Prostate gland (tissue), 2 donors: ENCODE measurements at regions not wholly inside any gene's neighbourhood (a gene's known extent, or its start where the extent isn't known, plus 50 kb on each side); places are given as distances from the start of the nearest gene placed in this dataset.

Source experiments
- DNase-seq: peaks from one replicate; pipeline ENCODE4 v3.0.0-alpha.2; 2019; ENCODE audit warnings: low spot score
- H3K27ac ChIP-seq, 2 donors: fragments of 200-600 bp; sonication (generic); 2 replicates each; pipeline ENCODE4 v1.5.1; 2017 to 2019
- H3K27me3 ChIP-seq: fragments of 200-600 bp; sonication (generic); replicated peaks from 2 replicates; pipeline ENCODE4 v1.5.1; 2019; ENCODE audit not compliant: insufficient read depth
- H3K36me3 ChIP-seq, 2 donors: fragments of 200-600 bp; sonication (generic); 1 replicate in 1 of 2; 2 replicates in 1 of 2; pipeline versions ENCODE4 v1.5.1 to v1.8.1; 2017 to 2019
- H3K4me1 ChIP-seq: fragments of 200-600 bp; sonication (generic); replicated peaks from 2 replicates; pipeline ENCODE4 v1.5.1; 2019
- H3K4me3 ChIP-seq, 2 donors: fragments of 200-600 bp; sonication (generic); 2 replicates each; pipeline ENCODE4 v1.5.1; 2017 to 2019
- H3K9me3 ChIP-seq: fragments of 200-600 bp; sonication (generic); 2 replicates; pipeline ENCODE4 v1.5.1; 2017
- CTCF ChIP-seq, 4 experiments: fragments of 200-600 bp in 2 of 4; fragments of 450-650 bp in 2 of 4; sonication (generic) in 2 of 4; IDR thresholded peaks; 1 replicate in 3 of 4; 2 replicates in 1 of 4; pipeline ENCODE4 v1.5.1; 2016 to 2019; ENCODE audit warnings: antibody characterized with exemption in 4 of 4, mild to moderate bottlenecking in 2 of 4, moderate library complexity in 2 of 4
- POLR2A ChIP-seq: fragments of 450-650 bp; IDR thresholded peaks from one replicate; pipeline ENCODE4 v1.6.1; 2016; ENCODE audit warnings: antibody characterized with exemption, mild to moderate bottlenecking
- POLR2AphosphoS5 ChIP-seq: sonication (generic); formaldehyde crosslinking; IDR thresholded peaks from one replicate; pipeline ENCODE4 v1.6.1; 2017; ENCODE audit warnings: antibody characterized with exemption
- WGBS: methylation state at CpG from one replicate; pipeline ENCODE4 v1.1.5; 2018; 5-methylcytosine and 5-hydroxymethylcytosine counted together
- intact Hi-C: fragments of 100-400 bp; cut with DNase I; formaldehyde crosslinking; loops from one replicate; pipeline ENCODE4 v1.14.2; 2022

GRCh38 chr2:160561551-160562295 is 68.1 kb upstream of the RBMS1 start:
- intact Hi-C loops = no loop called here
- DNase-seq = no peak
- H3K27ac ChIP-seq = no peak overlapping the region
- TF ChIP-seq POLR2AphosphoS5 (no peak), POLR2A (no peak), CTCF (IDR thresholded peaks at IDR 0.05) (no peak)
- no peaks in the 10 kb centered on the region for H3K9me3 ChIP-seq
- H3K4me3 ChIP-seq = no peak overlapping the region
- no peaks in the 10 kb centered on the region for H3K27me3 ChIP-seq
- WGBS = 48% methylated on average over 4 of the region's 4 CpGs
- no peaks in the 10 kb centered on the region for H3K36me3 ChIP-seq
- H3K4me1 ChIP-seq = no peaks in the 10 kb centered on the region

- no peaks in the 10 kb centered on the region for H3K4me1 ChIP-seq
- no peaks in the 10 kb centered on the region for H3K9me3 ChIP-seq
- H3K27ac ChIP-seq = no peak overlapping the region
- H3K27me3 ChIP-seq = no peaks in the 10 kb centered on the region
- TF ChIP-seq POLR2AphosphoS5 = no peak
- intact Hi-C loops = no loop called here
- 96% methylated on average over 2 of the region's 2 CpGs for WGBS
- H3K4me3 ChIP-seq = no peak overlapping the region
- no peaks in the 10 kb centered on the region for H3K36me3 ChIP-seq
- no peak for DNase-seq
These were observed 69.1 kb upstream of the RBMS1 start for GRCh38 chr2:160562730-160563129.

- intact Hi-C loops = no loop called here
- no peak overlapping the region for H3K27ac ChIP-seq
- H3K4me1 ChIP-seq = no peaks in the 10 kb centered on the region
- no peak for DNase-seq
- H3K9me3 ChIP-seq = no peaks in the 10 kb centered on the region
- H3K27me3 ChIP-seq = no peaks in the 10 kb centered on the region
- no peak overlapping the region for H3K4me3 ChIP-seq
- no peaks in the 10 kb centered on the region for H3K36me3 ChIP-seq
- TF ChIP-seq POLR2A (no peak), POLR2AphosphoS5 (no peak), CTCF (IDR thresholded peaks at IDR 0.05) (no peak)
These were observed 71.0 kb upstream of the RBMS1 start for GRCh38 chr2:160564591-160564990.

- WGBS = 85% methylated on average over 3 of the region's 3 CpGs
- intact Hi-C loops = no loop called here
- Histone ChIP-seq H3K4me3 (no peak overlapping the region), H3K36me3 (no peaks in the 10 kb centered on the region), H3K9me3 (no peaks in the 10 kb centered on the region), H3K27ac (no peak overlapping the region), H3K4me1 (no peaks in the 10 kb centered on the region), H3K27me3 (no peaks in the 10 kb centered on the region)
- TF ChIP-seq POLR2AphosphoS5 (no peak), CTCF (IDR thresholded peaks at IDR 0.05) (no peak), POLR2A (no peak)
- no peak for DNase-seq
These were observed 71.7 kb upstream of the RBMS1 start for GRCh38 chr2:160565099-160565845.

- no peak for DNase-seq
- Histone ChIP-seq H3K4me3 (no peak overlapping the region), H3K9me3 (no peaks in the 10 kb centered on the region), H3K27me3 (no peaks in the 10 kb centered on the region), H3K36me3 (no peaks in the 10 kb centered on the region), H3K27ac (no peak overlapping the region), H3K4me1 (no peaks in the 10 kb centered on the region)
- TF ChIP-seq CTCF (IDR thresholded peaks at IDR 0.05) (no peak), POLR2AphosphoS5 (no peak), POLR2A (no peak)
- intact Hi-C loops = no loop called here
These were observed 73.1 kb upstream of the RBMS1 start for GRCh38 chr2:160566717-160567116.
